ENCODE measurements at regions not wholly inside any gene's neighbourhood (a gene's known extent, or its start where the extent isn't known, plus 50 kb on each side); places are given as distances from the start of the nearest gene placed in this dataset.

- no peaks in the 10 kb centered on the region for H3K27me3 ChIP-seq
- no peak overlapping the region for H3K4me3 ChIP-seq
- H3K4me1 ChIP-seq, result no peaks in the 10 kb centered on the region
- no peak overlapping the region for H3K27ac ChIP-seq (replicated peaks in 1 of 4)
- TF ChIP-seq EP300 (IDR thresholded peaks at IDR 0.05) (no peak), POLR2AphosphoS5 (IDR thresholded peaks at IDR 0.05) (no peak), CTCF (IDR thresholded peaks at IDR 0.05) (no peak), POLR2A (IDR thresholded peaks at IDR 0.05; ENCODE audit: low read depth) (no peak)
- H3K9me3 ChIP-seq, result no peaks in the 10 kb centered on the region
- WGBS, result 88% methylated on average over 4 of the region's 4 CpGs
- intact Hi-C loops (cut with DNase I), result no loop called here
- H3K36me3 ChIP-seq, result no peaks in the 10 kb centered on the region
- no peak for DNase-seq (ENCODE audit: extremely low spot score)
Observed at GRCh38 chr10:108685863-108686531, 1237.3 kb downstream of the XPNPEP1 start.

DNA sequence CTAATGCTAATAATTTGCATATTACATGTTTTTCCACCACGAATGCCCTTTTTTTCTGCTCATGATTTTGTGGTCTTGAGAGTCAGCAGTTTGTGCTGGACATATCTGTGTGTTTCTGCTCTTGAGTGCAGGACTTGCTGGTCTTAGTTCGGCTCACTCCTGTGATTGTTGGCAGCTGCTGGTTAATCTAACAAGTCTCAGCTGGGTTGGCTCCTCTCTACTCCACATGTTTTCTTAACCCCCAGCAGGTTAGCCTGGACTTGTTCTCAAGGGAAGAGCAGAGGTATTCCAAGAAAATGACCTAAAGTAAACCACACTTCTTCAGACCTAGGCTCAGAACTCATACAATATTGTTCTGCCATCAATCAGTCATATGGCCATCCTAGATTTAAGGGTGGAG is 1238.9 kb downstream of the XPNPEP1 start:
- TF ChIP-seq CTCF (IDR thresholded peaks at IDR 0.05) (no peak), EP300 (IDR thresholded peaks at IDR 0.05) (no peak), POLR2A (IDR thresholded peaks at IDR 0.05; ENCODE audit: low read depth) (no peak)
- no peaks in the 10 kb centered on the region for H3K27me3 ChIP-seq
- no peaks in the 10 kb centered on the region for H3K4me1 ChIP-seq
- no peak for DNase-seq (ENCODE audit: extremely low spot score)
- intact Hi-C loops (cut with DNase I), result no loop called here
- H3K4me3 ChIP-seq, result no peak overlapping the region
- no peak overlapping the region for H3K27ac ChIP-seq (replicated peaks in 1 of 4)
- no peaks in the 10 kb centered on the region for H3K36me3 ChIP-seq
- no peaks in the 10 kb centered on the region for H3K9me3 ChIP-seq
- 22% methylated on average over 2 of the region's 2 CpGs for WGBS

DNA sequence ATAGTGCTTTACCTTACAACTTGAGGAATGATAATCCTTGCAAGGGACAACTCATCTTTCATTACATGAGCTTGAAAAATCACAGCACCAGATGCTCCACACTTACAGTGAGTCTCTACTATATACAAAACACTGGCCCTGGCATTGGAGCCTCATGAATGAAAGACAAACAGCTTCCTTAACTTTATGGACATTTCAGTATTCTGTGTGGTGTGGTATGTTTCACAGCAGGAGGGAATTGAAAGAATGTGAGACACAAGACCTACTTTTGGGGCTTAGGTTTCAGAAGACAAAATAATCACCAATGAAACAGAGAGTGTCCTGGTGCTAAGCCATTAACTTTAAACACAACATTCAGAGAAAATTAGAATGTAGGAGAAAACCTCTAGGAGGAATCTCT is 1249.6 kb downstream of the XPNPEP1 start:
- H3K4me1 ChIP-seq, result no peaks in the 10 kb centered on the region
- no peak for DNase-seq (ENCODE audit: extremely low spot score)
- intact Hi-C loops (cut with DNase I), result no loop called here
- H3K9me3 ChIP-seq, result no peaks in the 10 kb centered on the region
- no peak for TF ChIP-seq POLR2A (IDR thresholded peaks at IDR 0.05; ENCODE audit: low read depth)
- no peak for TF ChIP-seq POLR2AphosphoS5 (IDR thresholded peaks at IDR 0.05)
- no peak for TF ChIP-seq CTCF (IDR thresholded peaks at IDR 0.05)
- TF ChIP-seq EP300 (IDR thresholded peaks at IDR 0.05), result no peak
- H3K4me3 ChIP-seq, result no peak overlapping the region
- H3K36me3 ChIP-seq, result no peaks in the 10 kb centered on the region
- no peak overlapping the region for H3K27ac ChIP-seq (replicated peaks in 1 of 4)
- H3K27me3 ChIP-seq, result no peaks in the 10 kb centered on the region

GRCh38 chr10:108663587-108663986 is 1259.7 kb downstream of the XPNPEP1 start:
- intact Hi-C loops (cut with DNase I), result no loop called here
- H3K36me3 ChIP-seq, result no peaks in the 10 kb centered on the region
- H3K27ac ChIP-seq (replicated peaks in 1 of 4), result no peak overlapping the region
- no peaks in the 10 kb centered on the region for H3K9me3 ChIP-seq
- no peaks in the 10 kb centered on the region for H3K27me3 ChIP-seq
- H3K4me3 ChIP-seq, result no peak overlapping the region
- TF ChIP-seq EP300 (IDR thresholded peaks at IDR 0.05), result no peak
- no peak for TF ChIP-seq POLR2AphosphoS5 (IDR thresholded peaks at IDR 0.05)
- no peak for TF ChIP-seq POLR2A (IDR thresholded peaks at IDR 0.05; ENCODE audit: low read depth)
- no peak for DNase-seq (ENCODE audit: extremely low spot score)
- peaks cover 0 to 4% (median 0%) of the 10 kb centered on the region in 4 donors for H3K4me1 ChIP-seq
- 55% methylated on average over 1 of the region's 1 CpG for WGBS

DNA sequence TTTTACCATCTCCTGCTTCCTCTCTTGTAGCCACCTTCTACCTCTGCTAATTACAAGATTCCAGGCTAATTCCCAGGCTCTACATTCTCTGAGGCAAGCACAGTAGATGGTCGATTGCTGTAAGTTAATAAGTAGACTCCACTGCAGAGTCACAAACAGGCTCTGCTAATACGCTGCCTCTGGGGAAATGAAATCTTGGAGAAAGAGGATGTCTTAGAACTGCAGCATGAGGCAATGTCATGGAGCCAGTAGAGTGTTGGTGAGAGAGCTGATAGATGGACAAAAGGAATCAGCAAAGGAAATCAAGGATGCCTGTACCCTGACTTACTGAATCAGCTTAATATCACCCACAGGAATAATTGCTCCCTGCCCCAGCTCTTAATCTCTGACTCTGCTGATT is 1260.3 kb downstream of the XPNPEP1 start:
- 83% methylated on average over 2 of the region's 2 CpGs for WGBS

More for the DNA sequence above, 1260.3 kb downstream of the XPNPEP1 start:
- Histone ChIP-seq H3K27ac (replicated peaks in 1 of 4) (no peak overlapping the region), H3K9me3 (no peaks in the 10 kb centered on the region), H3K4me3 (no peak overlapping the region), H3K36me3 (no peaks in the 10 kb centered on the region), H3K27me3 (no peaks in the 10 kb centered on the region), H3K4me1 (peaks cover 0 to 4% (median 0%) of the 10 kb centered on the region in 4 donors)
- no peak for DNase-seq (ENCODE audit: extremely low spot score)
- TF ChIP-seq EP300 (IDR thresholded peaks at IDR 0.05) (no peak), CTCF (IDR thresholded peaks at IDR 0.05) (no peak), POLR2AphosphoS5 (IDR thresholded peaks at IDR 0.05) (no peak), POLR2A (IDR thresholded peaks at IDR 0.05; ENCODE audit: low read depth) (no peak)
- intact Hi-C loops (cut with DNase I), result no loop called here
